ENCODE measurements at regions not wholly inside any gene's neighbourhood (a gene's known extent, or its start where the extent isn't known, plus 50 kb on each side); places are given as distances from the start of the nearest gene placed in this dataset.

- no peak for DNase-seq (ENCODE audit: low spot score)
These were observed 166.8 kb upstream of the PLEKHG7 start for GRCh38 chr12:92535961-92536360.

GRCh38 chr12:92533280-92533890 lies 169.4 kb upstream of the PLEKHG7 start:
- DNase-seq (ENCODE audit: low spot score), result no peak

- DNase-seq (ENCODE audit: low spot score), result no peak
These were observed 172.1 kb upstream of the PLEKHG7 start for GRCh38 chr12:92530706-92531105.

GRCh38 chr12:92529944-92530343 lies 172.8 kb upstream of the PLEKHG7 start:
- DNase-seq (ENCODE audit: low spot score), result no peak

DNA sequence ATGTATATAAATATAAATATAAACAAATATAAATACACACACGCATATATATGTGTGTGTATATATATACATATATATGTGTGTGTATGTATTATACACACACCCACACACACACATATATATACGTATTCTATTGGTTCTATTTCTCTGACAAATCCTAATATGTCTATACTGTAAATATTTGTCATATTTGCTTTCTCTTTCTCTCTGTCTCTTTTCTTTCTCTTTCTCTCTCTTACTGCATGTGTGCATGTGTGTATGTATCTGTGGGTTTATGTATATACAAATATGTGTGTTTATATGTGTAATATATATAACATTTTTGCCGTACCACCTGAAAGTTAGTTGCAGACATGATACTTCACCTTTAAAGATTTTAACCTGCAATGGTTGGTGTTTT lies 174.2 kb upstream of the PLEKHG7 start:
- DNase-seq (ENCODE audit: low spot score), result no peak

- DNase-seq (ENCODE audit: low spot score), result no peak
These were observed 174.7 kb upstream of the PLEKHG7 start for GRCh38 chr12:92528097-92528496.

DNA sequence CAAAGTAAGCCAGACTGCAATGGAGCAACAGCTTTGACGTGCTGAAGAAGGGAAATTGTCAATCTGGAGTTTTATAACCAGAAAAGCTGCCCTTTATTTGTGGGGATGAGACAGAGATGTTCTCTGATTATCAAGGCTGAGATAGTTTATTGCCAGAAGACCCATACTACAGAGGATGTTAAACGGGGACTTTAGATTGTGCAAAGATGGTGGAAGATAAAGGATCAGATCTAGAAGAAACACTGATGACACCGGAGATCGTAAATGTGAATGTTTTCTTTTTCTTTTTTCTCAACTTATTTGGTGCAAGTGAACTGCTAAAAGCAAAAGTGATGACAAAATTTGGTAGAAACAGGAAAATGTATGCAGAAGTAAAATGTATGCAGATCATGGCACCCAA lies 178.3 kb upstream of the PLEKHG7 start:
- DNase-seq (ENCODE audit: low spot score), result no peak

DNA sequence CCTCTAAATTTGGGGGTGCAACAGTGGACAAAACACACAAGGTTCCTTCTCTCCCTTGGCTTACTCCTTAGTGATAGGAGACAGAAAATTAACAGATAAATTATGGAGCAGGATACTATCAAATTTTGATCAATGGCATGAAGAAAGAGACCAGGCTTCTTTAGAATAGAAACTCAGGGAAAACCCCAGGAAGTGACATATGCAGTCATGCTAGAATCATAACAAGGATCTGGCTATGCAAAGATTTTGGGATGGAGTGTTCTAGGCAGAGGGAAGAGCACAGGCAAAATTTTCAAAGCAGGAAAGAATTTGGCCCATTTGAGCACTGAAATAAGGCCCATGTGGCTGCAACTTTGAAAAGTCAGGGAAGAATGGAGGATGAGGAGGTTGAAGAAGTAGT lies 182.3 kb upstream of the PLEKHG7 start:
- no peak for DNase-seq (ENCODE audit: low spot score)

DNA sequence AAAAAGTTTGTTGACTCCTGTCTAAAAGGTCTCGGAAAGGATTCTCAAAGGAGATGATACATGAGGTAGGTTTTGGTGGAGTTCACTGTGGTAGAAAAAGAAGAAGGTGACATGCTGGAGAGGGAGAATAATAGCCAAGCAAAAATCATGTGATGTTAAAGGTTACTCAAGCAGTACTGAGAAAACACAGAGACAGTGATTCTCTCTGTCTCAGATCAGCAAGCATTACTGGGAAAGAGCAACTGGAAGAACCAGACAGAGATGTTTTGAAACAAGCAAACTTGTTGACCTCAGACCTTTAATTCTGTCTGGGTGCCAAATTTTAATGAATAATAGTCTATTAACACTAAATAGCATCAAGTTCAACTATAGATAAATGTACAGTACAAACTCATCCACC lies 183.5 kb upstream of the PLEKHG7 start:
- DNase-seq (ENCODE audit: low spot score), result no peak

DNA sequence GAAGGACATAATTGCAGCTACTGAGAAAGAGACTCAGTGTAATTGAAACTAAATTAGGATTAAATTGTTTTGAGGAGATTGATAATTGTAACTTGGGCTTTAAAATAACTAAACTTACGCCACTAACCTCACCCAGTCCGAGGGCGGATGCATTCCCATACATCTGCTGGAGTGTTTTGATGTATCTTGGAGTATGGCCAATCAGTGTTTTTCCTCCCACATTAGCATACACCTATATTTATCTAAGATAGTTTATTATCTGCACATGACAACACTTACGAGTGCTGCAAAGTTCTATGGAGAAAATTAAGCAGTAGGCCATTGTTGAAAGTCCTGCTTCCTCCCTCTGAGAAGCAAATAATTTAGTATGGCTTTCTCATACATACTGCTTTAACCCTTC lies 184.7 kb upstream of the PLEKHG7 start:
- DNase-seq (ENCODE audit: low spot score), result no peak

GRCh38 chr12:92516277-92516600 lies 186.6 kb upstream of the PLEKHG7 start:
- DNase-seq (ENCODE audit: low spot score), result no peak

GRCh38 chr12:92513231-92513730 lies 189.5 kb upstream of the PLEKHG7 start:
- DNase-seq (ENCODE audit: low spot score), result no peak

- no peak for DNase-seq (ENCODE audit: low spot score)
These were observed 191.0 kb upstream of the PLEKHG7 start for GRCh38 chr12:92511786-92512185.

DNA sequence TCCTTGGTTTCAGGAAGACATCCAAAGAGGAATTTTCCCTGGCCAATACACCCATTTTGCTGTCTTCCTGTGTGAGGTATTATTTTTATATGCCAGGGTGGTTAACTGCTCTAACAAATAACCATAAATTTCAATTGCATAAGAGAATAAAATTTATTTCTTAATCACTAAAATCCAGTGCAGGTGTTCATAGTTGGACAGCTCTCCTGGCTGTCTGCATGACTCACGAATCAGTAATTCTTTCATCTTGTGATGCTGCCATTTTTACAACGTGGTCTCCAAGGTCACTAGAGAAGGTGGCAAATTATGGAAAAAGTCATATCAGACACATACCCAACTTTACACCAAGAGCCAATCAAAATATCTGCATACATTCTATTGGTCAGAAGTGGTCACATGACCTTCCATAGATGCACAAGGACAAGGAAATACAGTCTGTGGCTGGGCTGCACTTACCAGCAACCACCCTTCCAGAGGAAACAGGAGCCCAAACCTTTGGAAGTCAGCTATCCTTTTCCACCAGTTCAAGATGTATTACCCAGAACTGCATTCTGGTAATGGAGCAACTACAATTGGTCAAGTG lies 193.5 kb upstream of the PLEKHG7 start:
- DNase-seq (ENCODE audit: low spot score), result no peak

DNA sequence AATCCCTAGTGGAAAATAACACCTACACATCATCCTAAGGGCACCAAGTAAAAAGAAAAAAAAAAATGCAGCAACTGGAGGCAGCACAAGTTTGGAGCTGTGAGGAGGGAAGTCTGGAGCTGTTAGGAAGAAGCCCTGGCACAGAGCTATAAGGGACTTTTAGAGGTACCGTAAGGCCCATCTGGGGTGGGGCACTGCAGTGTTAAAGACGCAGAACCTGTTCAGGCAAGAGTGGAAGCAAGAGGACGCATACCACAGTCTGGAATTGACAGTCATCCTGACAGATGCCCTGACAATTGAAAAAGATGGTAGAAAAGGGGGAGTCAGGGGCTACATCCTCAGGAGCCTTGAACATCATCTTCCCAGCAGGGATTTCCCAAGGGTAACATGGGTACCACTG lies 195.9 kb upstream of the PLEKHG7 start:
- no peak for DNase-seq (ENCODE audit: low spot score)

DNA sequence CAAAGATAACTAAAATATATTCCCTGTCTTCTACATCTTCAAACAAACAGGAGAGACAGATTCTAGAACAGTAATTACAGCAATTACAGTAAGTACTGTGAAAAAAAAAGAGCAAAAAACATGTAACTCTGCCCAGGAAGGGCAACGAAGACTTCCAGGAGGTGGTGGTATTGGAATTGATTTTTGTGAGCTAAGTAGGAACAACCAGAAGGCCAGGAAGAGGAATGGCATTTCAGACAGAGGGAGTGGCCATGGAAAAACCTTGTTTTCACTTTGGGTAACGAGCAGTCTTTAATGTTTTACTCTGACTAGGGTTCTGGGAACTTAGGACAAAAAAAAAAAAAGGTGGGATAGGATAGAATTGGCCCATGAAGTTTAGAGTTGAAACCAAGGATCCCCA lies 196.3 kb upstream of the PLEKHG7 start:
- DNase-seq (ENCODE audit: low spot score), result no peak

GRCh38 chr12:92505254-92506231 lies 197.2 kb upstream of the PLEKHG7 start:
- no peak for DNase-seq (ENCODE audit: low spot score)

DNA sequence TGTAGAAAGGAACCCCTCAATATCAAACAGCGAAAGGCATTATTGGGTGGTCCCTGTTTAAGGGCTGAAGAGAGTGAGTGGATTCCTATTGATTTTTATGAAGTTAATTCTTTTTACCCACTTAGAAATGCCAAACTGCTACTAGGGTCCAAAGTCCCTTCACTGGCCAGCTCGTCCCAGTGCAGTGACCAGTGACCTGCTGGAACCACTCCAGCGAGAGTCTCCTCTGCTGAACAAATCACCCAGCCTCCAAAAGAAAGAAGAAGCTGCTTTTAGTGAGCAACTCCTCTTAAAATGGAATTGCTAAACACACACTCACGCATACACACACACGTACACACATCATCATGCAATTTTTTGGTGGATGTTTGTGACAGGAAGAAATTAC lies 198.2 kb upstream of the PLEKHG7 start:
- DNase-seq (ENCODE audit: low spot score), result no peak

- DNase-seq (ENCODE audit: low spot score), result no peak
These were observed 198.7 kb upstream of the PLEKHG7 start for GRCh38 chr12:92503971-92504593.

DNA sequence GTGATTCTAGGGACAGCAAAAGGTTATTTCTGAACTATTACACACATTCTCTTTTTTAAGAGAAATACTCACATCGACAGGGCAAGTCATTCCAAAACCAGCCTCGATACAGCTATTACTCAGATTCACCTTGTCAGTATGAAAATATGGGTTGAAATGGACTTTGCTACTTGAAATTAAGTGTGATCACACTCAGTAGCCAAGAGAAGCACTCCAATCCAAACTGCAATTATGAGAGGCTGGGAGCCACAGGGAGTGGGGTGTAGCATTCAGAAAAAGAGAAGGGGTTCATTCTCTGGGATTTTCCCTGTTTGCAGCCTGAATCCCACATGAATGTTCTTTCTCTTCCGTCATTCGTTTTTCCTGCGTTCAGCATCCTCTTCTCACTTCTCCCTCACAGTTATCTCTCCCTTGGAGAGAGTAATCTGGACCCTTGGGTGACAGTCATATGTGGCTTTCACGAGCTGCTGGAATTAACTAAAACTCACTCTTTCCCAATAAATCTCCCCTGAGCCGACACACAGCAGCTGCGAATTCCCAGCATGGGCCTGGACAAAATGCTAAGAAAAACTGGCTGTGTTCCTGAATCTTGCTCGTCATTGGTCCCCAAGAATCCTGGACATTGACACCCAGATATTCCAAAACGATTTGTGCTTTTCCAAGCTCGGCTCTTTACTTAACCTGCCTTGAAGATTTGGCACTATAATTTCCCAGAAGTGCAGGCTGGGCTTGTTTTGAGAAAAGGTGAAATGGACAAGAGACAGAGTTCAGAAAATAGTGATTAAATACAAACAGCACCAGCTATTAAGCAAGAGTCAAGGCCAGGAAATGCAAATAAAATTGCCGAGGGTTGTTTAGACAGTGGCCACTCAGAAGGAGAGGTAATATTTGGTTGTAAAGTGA lies 199.5 kb upstream of the PLEKHG7 start:
- DNase-seq (ENCODE audit: low spot score), result no peak

- no peak for DNase-seq (ENCODE audit: low spot score)
These were observed 200.3 kb upstream of the PLEKHG7 start for GRCh38 chr12:92502417-92503028.
